GM13977 (cell line): ENCODE measurements at regions not wholly inside any gene's neighbourhood (a gene's known extent, or its start where the extent isn't known, plus 50 kb on each side); places are given as distances from the start of the nearest gene placed in this dataset.
"Not testable (repeated sequence)": the region's sequence is repeated elsewhere in the genome, so short reads cannot be mapped to it uniquely, and the experiment has no call there.

Experiments
- DNase-seq: peaks from one replicate; pipeline ENCODE4 v3.0.0; 2012; ENCODE audit warnings: low spot score
- CTCF ChIP-seq: IDR thresholded peaks from 2 replicates; pipeline ENCODE4 v1.5.1; 2012; ENCODE audit warnings: mild to moderate bottlenecking, control low read depth; ENCODE audit not compliant: insufficient read depth; ENCODE audit errors: extremely low read depth, missing control alignments
- in situ Hi-C: fragments of 300-500 bp; cut with MboI; formaldehyde crosslinking; loops from one replicate; pipeline ENCODE4 v1.12.0; 2022; ENCODE audit warnings: low sequenced_read_pairs, low pct_unique_long_range_greater_than_20kb, mixed read lengths, inconsistent platforms; ENCODE audit not compliant: unreplicated experiment

- no peak for DNase-seq
- no peak for TF ChIP-seq CTCF
- in situ Hi-C loops: no loop called here
These were observed 53.5 kb downstream of the FSCB start for GRCh38 chr14:44453433-44454171.

GRCh38 chr14:44450232-44450631 is 56.9 kb downstream of the FSCB start:
- in situ Hi-C loops, DNase-seq: not testable (repeated sequence)

GRCh38 chr14:44449680-44450079 is 57.4 kb downstream of the FSCB start:
- no peak for DNase-seq
- TF ChIP-seq CTCF: no peak

GRCh38 chr14:44448951-44449358 is 58.1 kb downstream of the FSCB start:
- DNase-seq: no peak
- in situ Hi-C loops: no loop called here
- TF ChIP-seq CTCF: no peak

More at GRCh38 chr14:44449680-44450079, 57.4 kb downstream of the FSCB start:
- in situ Hi-C loops: no loop called here

- TF ChIP-seq CTCF: no peak
- DNase-seq: no peak
- in situ Hi-C loops: no loop called here
These were observed 60.1 kb downstream of the FSCB start for GRCh38 chr14:44446965-44447364.

GRCh38 chr14:44444454-44444853 is 62.6 kb downstream of the FSCB start:
- TF ChIP-seq CTCF: no peak
- in situ Hi-C loops: no loop called here
- DNase-seq: no peak

- no peak for TF ChIP-seq CTCF
- in situ Hi-C loops: no loop called here
- no peak for DNase-seq
These were observed 68.1 kb downstream of the FSCB start for GRCh38 chr14:44438936-44439335.
